Panc1 (cell line): ENCODE measurements at regions not wholly inside any gene's neighbourhood (a gene's known extent, or its start where the extent isn't known, plus 50 kb on each side); places are given as distances from the start of the nearest gene placed in this dataset.

Experiments used
- CTCF ChIP-seq: fragments of 450-650 bp; IDR thresholded peaks from 2 replicates; pipeline ENCODE4 v1.5.1; 2017; ENCODE audit warnings: mild to moderate bottlenecking
- POLR2AphosphoS5 ChIP-seq: IDR thresholded peaks from 2 replicates; pipeline ENCODE4 v1.6.1; 2012; ENCODE audit warnings: mild to moderate bottlenecking, low read depth, low read length, moderate library complexity
- REST ChIP-seq, 2 experiments: IDR thresholded peaks; 2 replicates each; pipeline ENCODE4 v1.6.1; 2011 to 2012; ENCODE audit warnings: low read depth in 2 of 2, control low read depth in 1 of 2, low read length in 1 of 2, mild to moderate bottlenecking in 1 of 2, moderate library complexity in 1 of 2; ENCODE audit not compliant: insufficient read depth in 1 of 2

DNA sequence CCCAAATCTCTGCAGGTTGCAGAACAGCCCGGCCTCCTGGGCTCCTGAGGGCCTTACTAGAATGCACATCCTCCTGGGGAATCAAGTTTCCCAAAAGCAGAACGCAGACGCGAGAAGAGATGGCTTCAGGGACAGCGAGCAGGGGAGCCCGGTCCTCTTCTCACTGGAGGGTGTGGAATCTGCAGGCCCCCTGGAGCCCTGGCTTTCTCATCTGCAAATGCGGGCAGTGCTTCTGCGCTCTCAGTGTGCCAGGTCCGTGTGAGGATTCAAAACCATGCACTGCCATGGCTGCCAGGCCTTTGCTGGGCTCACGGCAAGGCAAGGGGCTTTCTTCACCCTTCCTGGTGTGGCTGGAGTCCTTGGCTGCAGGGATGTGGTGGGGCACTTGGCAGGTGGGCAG is 330.9 kb upstream of the MKI67 start:
- no peak for TF ChIP-seq POLR2AphosphoS5
- no peak for TF ChIP-seq CTCF
- no peak for TF ChIP-seq REST (IDR thresholded peaks at IDR 0.05; ENCODE audit: insufficient read depth in 1 of 2, low read depth in 2 of 2, low read length in 1 of 2)
